CD4-positive, alpha-beta T cell treated with Interleukin-15 for 1 hour (primary cell): ENCODE measurements at regions not wholly inside any gene's neighbourhood (a gene's known extent, or its start where the extent isn't known, plus 50 kb on each side); places are given as distances from the start of the nearest gene placed in this dataset.

Experiments
- DNase-seq: peaks from one replicate; pipeline ENCODE4 v3.0.0-alpha.2; 2020

DNA sequence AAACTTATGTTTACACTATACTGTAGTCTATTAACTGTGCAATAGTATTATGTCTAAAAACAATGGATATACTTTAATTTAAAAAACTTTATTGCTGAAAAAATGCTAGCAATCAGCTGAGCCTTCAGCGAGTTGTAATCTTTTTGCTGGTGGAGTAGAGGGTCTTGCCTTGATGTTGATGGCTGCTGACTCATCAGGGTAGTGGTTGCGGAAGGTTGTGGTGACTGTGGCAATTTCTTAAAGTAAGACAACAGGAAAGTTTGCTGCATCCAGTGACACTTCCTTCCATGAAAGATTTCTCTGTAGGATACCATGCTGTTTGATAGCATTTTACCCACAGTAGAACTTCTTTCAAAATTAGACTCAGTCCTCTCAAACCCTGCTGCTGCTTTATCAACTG, 234.7 kb upstream of the CSF3R start:
- no peak for DNase-seq

DNA sequence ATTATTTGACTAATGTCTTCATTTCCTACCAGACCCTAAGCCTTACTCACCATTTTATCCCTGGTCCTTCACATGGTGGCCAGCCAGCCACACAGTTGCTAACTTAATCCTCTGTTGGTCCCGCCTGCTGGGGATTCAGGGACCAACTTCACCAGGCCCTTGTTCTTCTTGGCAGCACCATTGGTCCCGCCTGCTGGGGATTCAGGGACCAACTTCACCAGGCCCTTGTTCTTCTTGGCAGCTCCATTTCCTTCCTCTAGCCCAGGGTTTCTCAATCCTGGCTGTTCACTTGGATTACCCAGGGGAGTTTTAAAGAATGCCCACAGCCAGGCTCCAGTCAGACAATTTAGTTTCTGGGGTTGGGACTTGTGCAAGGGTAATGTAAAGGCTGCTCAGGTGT, 233.1 kb upstream of the CSF3R start:
- DNase-seq: no peak

DNA sequence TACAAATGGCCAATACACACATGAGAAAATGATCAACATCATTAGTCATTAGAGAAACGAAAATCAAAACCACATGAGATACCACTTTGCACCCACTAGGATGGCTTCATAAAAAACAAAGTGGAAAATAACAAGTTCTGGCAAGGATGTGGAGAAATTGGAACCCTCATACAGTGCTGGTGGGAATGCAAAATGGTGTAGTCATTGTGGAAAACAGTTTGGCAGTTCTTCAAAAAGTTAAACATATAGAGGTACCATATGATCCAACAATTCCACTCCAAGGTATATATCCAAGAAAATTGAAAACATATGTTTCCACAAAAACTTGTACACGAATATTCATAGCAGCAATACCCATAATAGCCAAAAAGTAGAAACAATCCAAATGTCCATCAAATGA, 231.6 kb upstream of the CSF3R start:
- DNase-seq: no peak

DNA sequence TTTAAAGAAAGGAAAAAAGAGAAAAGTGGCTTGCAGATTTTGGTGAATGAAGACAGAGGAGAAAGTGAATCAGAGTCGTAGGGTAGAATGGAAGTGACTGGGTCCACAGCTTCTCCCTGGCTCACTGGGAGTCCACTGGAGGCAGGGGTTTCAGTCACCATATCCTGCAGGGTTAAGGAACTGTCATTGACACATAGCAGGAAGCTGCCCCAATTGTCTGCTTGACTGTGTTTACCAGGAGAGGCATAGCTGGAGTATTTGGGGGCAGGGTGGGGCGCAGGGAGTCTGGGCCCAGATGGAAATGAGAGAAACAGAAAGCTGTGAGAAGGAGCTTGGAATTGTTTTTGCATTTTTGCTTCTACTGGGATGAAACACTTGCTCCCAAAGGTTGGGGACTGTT, 228.8 kb upstream of the CSF3R start:
- DNase-seq: no peak

DNA sequence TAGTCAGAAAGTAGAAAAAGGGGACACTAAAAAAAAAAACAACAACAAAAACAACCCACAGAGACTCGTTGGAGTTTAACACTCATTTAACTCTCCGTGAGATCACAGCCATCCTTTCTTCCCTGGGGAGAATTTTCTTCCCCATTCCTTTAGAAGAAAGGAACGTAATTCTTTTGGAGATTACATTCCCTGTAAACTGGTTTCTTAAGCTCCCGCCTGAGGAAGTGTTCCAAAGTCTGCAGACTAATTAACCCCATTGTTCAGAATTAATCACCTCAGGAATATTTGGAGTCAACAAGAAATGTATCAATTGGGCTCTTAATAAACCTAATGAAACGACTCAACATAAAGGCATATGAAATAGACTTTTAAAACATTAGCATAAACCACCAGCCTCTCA, 228.2 kb upstream of the CSF3R start:
- no peak for DNase-seq

DNA sequence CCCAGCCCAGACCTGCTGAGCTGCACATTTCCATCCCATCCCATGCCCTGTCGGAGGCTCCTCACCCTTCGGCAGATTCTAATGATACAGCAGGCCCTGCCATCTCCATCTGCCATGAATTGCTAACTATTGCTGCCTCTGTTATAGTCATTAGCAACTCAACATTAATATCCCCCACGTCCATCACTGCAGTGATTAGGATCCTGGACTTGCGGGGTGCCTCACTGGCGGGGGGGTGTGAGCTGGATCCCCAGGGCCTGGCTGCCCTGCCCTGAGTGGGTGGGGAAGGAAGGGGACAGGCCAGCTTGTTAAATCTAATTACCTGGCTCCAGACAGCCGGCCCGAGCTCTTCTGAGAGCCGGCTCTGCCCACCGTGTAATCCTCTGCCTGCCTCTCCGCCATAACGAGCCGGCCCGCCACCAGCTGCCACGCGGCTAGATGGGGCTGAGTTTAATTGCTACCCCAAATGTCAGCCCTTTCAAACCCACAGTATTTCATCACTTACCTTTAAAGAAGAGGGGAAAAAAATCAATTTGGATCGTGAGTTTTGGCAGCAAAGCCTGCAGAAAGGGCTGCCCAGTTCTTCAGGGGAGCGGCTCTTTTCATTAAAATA, 227.3 kb upstream of the CSF3R start:
- no peak for DNase-seq

DNA sequence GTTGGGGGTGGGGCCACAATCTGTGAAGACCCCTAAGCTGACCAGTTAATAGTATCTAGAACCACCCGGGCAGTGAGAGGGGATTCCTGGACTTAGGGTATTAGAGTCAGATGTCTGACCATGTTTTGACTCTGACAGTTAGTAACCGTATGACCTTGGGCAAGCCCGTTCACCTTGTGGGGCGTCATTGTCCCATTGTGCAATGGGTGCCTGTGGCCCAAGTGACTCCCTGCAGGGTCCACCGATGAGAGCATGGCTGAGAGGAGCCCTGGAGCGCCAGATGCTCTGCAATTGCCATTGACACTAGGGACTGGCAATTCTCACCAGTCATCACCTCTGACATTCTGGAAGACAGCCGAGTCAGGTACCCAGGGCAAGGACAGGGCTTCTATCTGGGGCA, 225.9 kb upstream of the CSF3R start:
- DNase-seq: no peak

DNA sequence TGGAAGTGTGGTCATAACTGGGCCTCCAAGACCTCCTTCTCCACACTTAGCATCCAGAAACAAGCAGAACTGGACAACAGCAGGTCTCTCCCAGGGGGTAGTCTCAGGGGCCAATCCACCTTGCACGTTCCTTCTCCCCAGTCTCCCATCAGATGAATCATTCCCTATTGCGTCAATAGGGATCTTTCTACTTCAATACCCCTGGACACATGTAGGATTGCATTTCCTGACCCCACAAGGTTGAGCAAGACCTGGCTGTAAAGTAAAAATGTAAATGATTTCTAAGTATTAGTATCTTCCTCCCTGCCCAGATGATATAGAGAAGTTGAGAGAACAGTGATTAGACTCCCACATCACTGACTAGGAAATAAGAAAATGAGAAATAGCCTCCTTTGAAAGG, 224.5 kb upstream of the CSF3R start:
- DNase-seq: no peak

DNA sequence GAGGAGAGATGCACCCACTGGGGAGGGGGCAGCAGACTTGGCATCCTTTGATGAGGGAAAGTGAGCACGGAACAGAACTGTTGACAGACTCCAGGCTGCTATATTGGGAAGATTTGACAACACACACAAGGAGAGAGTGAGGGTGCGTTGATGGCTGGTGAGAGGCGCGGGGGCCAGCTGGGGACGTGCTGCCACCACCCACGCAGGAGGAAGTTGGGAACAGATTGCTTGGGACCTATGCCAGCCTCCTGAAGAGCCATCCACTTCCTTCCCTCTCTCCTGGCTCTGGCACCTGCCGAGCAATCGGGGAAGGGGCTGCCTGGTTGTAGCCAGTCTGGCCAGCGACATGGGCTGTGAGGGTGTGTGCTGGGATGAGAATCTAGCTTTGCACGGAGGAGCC, 223.7 kb upstream of the CSF3R start:
- no peak for DNase-seq

DNA sequence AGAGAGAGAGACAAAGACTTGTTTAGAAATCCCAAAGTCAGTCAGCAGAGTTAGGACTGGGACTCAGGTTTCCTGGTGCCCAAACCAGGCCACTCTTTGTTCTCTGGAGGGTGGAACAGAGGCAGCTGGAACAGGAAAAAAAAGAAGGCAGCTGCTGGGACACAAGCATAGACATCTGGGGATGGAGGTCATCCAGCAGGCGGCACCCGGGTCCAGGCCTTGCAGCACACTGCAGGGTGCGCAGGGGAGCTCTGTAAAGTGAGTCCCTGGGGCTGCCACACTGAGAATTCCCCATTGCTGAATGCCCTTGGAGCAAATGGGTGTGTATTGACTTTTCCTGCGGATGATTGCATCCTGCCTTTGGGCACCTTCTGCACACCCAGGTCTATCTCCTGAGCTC, 222.9 kb upstream of the CSF3R start:
- no peak for DNase-seq

DNA sequence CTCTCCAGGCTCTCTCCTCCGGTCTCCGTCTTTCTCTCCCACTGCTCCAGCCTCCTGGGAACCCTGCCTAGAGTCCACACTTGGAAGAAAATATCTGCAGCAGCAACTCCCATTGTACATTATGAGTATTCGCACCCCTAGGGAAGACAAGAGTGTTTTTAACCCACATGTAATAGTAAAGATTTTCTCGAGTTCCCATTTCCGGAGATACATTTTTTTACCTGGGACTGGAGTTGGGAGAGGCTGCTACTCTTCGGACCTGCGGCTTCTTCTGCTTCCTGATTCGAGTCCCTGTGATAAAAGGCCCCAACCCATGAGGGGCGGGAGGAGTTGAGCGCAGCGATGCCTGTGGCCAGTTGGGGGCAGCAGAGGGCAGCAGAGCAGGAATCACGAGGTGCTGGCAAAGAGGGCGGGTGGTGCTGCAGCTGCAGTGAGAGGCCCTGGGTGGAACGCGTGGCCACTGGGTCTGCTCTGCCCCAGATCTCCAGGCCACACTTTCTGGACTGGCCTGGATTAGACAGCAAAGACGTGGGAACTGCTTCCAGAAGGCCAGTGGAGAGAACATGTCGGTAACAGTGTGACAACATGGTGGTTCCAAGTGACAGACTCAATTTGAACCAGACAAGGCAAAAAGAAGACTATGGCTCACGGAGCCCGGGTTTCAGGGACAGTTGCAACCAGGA, 221.0 kb upstream of the CSF3R start:
- DNase-seq: peak; percentile 51

DNA sequence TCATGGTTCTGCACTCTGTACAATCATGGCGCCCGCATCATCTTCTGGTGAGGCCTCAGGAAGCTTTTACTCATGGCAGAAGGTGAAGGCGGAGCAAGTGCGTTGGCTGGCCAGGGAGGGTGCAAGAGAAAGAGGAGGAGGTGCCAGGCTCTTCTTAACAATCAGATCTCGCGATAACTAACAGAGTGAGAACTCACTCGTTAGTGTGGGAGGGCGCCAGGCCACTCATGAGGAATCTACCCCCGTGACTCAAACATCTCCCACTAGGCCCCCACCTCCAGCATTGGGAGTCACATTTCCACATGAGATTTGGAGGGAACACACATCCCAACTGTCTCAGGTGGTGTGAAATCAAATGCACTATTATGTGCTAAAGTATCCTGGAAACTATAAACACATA, 220.2 kb upstream of the CSF3R start:
- DNase-seq: no peak

DNA sequence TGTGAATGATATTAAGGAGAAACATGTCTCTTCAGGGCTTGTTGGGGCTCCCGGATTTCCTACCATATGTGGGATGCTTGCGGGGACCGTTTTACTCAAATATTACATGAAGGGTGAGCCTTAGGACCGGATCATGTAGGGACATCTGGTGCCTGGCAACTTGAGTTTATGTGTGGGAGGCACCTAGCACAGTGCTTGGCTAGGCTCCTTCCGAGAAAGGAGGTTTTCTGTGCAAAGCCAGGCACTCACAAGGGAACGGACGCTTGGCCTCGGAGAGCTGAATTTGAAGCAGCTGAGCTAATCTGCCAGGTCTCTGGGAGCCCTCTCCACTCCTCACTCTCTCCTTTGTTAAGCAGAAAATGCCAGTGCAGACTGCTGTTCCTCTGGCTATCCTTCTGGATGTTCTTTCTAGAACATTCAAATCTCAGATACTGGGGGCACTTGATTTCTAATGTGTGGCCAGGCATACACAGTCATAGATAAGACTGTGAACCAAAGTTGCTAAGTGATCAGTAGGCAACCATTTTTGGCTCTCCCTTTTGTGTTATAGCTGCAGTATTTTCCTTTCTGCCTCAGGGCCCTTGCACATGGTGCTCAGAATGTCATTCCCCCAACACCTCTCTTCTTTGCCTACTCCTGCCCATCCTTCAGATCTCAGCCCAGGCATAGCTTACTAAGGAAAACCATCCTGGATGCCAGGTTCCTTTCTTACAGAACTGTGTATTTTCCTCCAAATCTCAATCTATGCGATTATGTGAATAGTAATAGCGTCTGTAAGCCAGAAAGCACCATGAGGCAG, 216.6 kb upstream of the CSF3R start:
- DNase-seq: no peak

DNA sequence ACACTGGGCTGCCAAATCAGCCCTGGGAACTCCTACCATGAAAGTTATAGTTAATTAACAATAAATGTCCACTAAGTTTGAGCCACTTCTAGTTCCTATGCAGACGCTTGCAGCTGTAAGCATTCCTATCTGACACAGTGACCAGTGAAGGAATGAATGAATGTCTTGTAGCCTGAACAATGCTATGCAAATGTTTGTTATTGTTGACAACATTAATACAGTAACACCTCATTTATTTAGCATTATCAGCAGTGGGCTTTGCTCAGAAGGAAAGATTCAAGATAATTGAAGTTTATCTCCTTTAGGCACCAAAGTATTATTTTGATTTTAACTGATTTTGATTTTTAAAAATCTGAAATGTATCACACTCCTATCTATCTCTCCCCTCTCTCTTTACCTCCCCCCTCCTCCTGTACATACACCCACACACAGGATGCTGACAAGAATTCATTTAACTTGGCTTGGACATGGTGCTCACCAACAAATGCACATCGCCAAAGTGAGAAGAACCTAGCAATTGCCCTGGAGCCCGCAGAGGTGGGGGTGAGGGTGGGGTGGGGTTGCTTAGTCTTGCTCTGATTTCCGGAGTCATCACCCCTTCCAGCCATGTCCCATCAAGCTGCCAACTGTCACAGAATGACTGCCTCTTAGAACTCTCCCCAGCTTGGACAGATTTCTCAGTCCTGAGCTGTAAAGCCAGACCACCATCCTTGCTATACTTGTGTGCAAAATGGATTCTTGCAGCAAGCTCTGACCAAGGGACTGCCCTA, 215.3 kb upstream of the CSF3R start:
- DNase-seq: no peak

DNA sequence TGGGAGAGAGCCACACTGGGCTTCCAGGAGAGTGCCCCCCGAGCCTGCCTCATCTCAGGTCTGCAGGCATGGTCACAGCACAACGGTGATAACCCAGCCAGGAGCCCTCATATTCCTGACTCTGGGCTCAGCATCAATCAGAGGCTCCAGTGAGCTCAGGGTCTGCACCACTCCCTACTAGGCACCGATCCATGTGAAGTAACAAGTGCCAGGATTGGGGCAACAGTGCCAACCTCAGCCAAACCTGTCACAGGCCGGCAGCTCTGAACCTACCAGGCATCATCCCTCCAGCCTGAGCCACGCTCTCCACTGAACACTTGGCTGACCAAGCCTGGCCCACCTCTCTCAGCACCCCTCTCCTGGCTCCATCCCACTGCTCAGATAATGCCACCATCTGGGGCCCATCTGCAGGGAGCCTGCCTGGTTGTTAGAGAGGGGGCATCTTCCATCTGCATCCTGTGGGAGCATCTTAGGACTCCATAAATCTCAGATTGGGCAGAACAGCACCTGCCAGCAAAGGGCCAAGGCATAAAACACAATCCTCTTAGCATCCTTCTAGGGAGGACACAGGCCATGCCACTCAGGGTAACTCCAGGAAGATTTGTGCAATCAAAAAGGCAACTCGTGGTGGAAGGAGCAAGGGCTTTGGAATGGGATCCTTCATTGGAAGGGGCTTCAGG, 213.7 kb upstream of the CSF3R start:
- no peak for DNase-seq

DNA sequence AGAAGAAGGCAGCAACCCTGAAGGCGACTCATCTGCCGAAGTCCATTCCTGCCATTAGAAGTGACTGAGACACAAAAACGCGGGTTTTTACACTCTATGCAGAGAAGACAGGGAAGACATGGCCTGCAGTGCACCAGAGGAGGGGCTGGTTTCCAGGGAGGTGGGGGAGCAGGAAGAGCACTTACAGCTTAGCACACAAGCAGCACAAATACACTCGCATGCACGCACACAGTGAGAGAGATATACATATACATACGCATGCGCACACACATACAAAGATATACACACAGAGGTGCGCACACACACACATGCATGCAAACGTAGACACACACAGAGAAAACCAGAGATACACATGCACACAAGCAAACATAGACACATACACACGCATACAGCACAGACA, 210.9 kb upstream of the CSF3R start:
- DNase-seq: no peak

DNA sequence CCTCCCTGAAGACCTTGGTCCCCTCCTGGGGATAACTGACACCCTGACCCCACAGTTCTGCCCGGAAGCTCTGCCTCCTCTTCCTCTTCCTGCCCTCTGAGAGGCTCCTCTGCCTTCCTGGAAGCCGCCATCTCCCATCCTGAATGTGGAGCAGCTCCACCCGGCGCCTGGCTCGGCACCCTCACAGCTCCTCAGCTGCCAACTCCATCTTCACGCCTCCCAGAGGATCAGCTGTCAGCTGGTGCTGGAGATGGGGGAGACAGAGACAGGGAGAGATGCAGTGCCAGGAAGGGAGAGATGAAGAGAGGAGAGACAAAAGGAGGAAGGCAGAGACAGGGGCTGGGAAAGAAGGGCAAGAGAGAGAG, 210.4 kb upstream of the CSF3R start:
- no peak for DNase-seq

DNA sequence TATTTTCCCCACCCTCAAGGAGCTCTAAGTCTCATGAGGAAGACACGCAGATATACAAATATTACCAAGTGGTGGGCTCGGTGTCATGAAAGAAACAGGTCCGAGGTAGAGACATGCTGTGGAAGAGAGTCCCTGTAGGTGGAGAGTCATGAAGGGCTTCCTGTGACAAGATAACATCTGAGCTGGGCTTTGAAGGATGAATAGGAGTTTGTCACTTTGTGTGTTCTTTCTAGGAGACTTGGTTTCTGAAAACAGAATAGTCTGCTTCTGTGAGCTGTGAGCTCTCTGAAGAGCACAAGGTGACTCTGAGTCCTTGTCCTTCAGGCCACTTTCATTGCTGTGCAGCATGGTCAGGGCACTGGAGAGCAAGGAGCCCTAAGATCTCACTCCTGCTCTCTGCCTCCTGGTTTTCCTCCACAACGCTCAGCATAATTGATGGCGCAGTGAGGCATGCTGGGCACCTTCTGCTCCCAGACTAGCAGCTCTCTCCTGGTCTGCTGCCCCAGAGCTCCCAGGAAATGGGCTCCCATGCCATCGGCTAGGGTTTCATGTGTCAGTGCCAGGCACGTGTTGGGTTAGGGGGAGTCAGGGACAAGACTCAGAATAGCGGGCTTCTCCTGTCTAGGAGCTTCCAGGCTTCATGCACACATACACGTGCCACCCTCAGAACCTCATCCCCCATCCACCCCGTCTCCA, 209.9 kb upstream of the CSF3R start:
- no peak for DNase-seq

DNA sequence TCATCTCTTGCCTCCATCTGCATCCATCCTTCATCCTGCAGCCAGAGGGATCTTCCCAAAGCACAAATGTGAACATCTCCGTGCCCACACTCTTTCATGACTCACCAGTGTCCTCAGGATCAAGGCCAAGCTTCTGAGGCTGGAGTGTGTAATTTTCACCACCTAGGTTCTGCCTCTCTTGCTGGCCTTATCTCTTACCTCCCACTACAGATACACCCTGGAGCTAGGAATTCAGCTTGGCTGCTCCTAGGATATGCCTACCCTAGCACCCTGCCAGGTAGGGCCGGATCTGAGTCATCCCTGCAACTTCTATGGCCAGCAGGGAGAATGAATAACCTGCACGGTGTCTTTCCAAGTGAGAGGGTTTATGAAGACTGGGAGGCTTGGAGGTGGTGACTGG, 208.7 kb upstream of the CSF3R start:
- DNase-seq: no peak

DNA sequence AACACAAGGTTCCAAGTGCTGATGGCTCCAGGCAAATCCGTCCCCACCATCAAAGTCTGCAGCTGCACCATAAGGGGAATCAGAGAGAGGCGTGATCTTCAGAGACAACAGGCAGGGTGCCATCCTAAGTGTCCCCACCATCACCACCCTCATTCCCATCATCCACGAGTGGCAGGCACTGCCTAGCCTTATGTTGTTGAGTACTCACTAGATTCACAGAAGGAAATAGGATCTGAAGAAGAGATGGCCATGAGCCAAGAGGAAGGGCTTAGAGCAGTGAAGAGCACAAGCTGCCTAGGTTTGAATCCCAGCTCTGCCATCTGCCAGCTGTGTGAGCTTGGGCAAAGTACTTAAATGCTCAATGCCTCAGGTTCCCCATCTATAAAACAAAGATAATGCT, 207.3 kb upstream of the CSF3R start:
- no peak for DNase-seq

DNA sequence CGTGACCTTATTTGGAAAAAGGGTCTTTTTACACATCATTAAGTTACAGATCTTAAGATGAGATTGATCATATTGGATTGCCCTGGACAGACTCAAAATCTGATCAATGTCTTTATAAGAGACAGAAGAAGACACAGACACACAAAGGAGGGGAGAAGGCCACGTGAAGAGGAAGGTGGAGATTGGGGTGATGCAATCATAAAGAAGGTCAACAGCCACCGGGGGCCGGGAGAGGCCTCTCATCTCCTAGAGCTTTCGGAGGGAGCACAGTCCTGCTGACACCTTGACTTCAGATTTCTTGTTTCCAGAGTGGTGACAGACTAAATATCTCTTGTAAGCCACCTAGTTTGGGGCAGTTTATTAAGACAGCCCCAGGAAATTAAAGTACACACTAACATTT, 204.6 kb upstream of the CSF3R start:
- no peak for DNase-seq

DNA sequence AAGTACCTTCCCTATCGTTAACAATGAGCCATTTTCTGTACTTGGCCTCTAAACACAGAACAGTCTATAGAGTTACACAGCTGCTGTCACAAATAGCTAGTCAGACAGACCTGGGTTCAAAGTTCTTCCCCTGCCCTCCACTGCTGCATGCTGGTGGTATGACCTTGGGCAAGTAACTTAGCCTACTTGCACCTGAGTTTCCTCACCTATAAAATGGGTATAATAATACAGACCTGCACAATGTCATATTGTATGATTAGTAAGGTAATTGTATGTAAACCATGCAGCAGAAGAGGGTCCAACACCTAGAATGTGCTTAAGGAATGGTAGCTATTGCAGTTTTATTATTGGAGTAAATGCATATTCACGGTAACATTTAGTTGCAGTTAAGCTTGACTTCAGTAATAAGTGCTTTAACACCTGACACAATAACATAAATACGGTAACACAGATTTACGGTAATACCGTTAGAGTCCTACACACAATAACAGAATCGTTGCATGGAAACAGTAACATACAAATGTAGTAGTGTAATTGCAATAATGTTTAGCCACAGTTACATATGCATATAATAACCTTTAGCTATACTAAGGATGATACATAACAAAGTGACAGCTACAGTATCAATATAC, 193.3 kb upstream of the CSF3R start:
- DNase-seq: no peak
